HG03520 (cell line): ENCODE measurements at regions not wholly inside any gene's neighbourhood (a gene's known extent, or its start where the extent isn't known, plus 50 kb on each side); places are given as distances from the start of the nearest gene placed in this dataset.
"Not testable (repeated sequence)": the region's sequence is repeated elsewhere in the genome, so short reads cannot be mapped to it uniquely, and the experiment has no call there.

Source experiments
- ATAC-seq: cut with Tn5 transposase; IDR thresholded peaks from one replicate; pipeline ENCODE4 v1.9.1; 2021; ENCODE audit warnings: mild to moderate bottlenecking, moderate library complexity; ENCODE audit not compliant: unreplicated experiment

DNA sequence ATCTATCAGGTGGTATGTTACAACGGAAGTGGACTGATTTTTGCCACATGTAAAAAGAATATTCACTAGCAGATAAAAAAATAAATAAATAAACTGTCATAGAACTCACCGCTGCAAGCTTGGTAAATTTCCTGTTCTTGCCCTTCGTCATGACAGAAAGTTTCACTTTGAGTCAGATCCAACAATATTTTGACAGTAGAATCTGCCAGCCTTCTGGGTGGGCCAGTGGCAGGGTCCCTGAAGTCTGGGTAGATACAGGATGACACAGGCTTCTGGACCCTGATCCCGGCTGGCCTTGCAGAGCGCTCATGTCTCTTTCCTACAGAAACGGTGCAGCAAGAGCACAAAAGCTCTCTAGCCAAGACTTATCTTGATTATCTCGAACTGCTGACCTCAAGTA, 97.8 kb upstream of the PMAIP1 start:
- no peak for ATAC-seq

GRCh38 chr18:59801576-59801975, 98.2 kb upstream of the PMAIP1 start:
- ATAC-seq, result no peak

- ATAC-seq, result no peak
These were observed 98.9 kb upstream of the PMAIP1 start for GRCh38 chr18:59800897-59801296.

- no peak for ATAC-seq
These were observed 100.3 kb upstream of the PMAIP1 start for GRCh38 chr18:59799383-59800015.

DNA sequence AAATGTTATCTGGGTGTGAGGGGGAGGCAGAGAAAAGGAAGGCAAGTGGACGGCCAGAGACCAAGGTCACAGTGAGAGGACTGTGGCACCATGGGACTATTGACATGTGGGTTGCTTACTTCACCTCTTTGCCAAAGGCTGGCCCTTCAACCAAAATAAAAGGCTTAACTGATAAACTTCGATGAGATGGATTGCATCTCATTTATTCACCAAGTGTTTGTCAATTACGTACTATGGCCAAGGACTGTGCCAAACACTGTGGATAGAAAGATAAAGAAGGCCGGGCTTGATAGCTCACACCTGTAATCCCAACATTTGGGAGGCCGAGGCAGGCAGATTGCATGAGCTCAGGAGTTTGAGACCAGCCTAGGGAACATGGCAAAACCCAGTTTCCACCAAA, 98.7 kb upstream of the CCBE1 start:
- no peak for ATAC-seq

- no peak for ATAC-seq
These were observed 95.1 kb upstream of the CCBE1 start for GRCh38 chr18:59792353-59792752.

DNA sequence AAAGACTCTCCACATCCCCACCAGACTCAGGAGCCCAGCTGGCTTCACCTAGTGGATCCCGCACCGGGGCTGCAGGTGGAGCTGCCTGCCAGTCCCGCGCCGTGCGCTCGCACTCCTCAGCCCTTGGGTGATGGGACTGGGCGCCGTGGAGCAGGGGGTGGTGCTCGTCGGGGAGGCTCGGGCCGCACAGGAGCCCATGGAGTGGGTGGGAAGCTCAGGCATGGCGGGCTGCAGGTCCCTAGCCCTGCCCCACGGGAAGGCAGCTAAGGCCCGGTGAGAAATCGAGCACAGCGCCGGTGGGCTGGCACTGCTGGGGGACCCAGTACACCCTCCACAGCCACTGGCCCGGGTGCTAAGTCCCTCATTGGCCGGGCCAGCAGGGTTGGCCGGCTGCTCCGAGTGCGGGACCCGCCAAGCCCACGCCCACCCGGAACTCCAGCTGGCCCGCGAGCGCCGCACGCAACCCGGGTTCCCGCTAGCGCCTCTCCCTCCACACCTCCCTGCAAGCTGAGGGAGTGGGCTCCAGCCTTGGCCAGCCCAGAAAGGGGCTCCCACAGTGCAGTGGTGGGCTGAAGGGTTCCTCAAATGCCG, 93.2 kb upstream of the CCBE1 start:
- ATAC-seq, result not testable (repeated sequence)

- no peak for ATAC-seq
These were observed 91.5 kb upstream of the CCBE1 start for GRCh38 chr18:59788791-59789106.

DNA sequence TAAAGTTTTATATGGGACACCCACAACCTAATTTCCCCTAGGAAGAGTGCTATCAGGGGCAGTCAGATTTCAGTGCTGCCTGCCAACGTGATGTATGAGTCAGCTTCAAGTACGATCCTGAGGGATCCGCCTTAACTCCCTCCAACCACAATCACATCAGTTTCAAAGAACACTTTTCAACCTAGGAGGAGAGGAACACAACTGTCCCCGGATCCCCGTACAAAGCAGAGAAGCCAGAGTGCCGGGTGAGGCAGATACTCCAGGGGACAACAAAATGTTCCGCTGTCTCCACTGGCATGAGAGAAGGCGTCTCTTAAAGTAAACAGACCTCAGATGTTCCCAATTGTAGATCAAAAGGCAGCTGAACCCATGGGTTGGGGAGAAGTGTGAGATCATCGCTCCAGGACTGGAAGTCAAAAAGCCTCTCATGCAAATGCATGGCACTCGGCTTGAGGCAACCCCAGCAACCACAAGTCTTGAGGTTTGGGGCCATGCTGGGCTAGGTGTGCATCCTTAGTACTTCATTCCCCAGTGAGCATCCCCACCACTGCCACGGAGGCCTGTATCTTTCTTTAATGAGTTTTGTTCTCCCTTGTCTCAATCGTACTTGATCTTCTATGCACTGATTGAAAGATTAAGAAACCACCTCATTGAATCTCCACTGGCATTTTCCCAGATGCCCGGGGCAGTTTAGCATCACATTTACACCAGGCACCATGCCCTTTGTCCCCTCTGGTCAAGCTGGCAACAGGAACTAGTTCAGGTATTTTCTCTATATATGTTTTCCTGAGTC, 91.0 kb upstream of the CCBE1 start:
- ATAC-seq, result no peak

DNA sequence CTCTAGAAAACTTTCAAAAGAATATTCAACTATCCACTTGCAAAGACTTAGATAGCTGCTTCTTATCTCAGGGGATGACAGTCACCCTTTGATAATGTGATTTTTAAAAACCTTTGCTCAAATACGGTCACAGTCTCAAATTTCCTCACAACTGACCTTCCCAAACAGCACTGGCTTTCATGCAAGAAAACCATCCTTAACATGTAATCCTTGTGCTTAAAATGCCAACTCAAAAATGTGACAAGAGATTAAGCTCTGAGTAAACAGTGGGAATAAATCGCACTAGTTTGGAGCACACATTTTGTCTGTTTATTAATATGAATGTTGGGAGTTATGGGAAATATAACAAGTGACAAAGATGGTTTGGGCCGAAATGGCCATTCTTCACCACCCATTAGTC, 87.5 kb upstream of the CCBE1 start:
- no peak for ATAC-seq

- peak; percentile 85 for ATAC-seq
These were observed 85.9 kb upstream of the CCBE1 start for GRCh38 chr18:59783138-59783537.

GRCh38 chr18:59779979-59780378, 82.8 kb upstream of the CCBE1 start:
- no peak for ATAC-seq

DNA sequence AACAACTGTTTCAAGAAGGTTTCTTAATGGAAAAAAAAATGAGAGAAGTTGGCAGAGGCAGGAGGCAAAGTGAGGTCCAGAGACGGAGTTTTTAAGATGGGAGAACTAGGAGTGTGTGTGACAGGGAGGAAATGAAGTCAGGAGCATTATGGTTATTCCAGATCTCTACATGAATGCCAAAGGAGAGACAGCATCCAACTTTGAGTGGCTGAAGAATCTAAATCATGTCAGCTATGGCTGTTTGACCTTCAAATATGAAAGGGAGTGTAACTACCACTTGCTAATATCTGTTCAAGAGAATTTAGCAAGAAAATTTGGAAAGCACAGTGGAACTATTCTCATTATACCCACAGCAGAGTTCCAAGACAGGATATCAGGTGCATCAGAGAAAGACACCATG, 81.2 kb upstream of the CCBE1 start:
- no peak for ATAC-seq

- no peak for ATAC-seq
These were observed 80.4 kb upstream of the CCBE1 start for GRCh38 chr18:59777636-59778035.

- no peak for ATAC-seq
These were observed 72.1 kb upstream of the CCBE1 start for GRCh38 chr18:59769129-59769865.

DNA sequence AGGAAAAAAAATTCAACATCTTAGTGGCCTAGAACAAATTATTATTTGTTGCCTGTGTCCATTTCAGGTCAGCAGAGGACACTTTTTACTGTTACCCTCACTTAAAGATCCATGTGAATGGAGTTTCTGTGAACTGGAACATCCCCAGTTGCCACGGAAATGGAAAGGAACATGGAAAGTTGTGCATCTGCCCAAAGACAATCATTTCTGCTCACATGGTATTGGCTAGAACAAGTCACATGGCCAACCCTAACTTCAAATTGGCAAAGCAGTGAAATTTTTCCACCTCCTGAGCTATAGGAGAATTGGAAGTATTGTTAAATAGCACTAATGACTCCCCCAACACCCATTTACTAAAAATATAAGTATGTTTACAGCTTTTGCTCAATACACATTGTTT, 71.2 kb upstream of the CCBE1 start:
- no peak for ATAC-seq

GRCh38 chr18:59767732-59768131, 70.5 kb upstream of the CCBE1 start:
- ATAC-seq, result no peak

DNA sequence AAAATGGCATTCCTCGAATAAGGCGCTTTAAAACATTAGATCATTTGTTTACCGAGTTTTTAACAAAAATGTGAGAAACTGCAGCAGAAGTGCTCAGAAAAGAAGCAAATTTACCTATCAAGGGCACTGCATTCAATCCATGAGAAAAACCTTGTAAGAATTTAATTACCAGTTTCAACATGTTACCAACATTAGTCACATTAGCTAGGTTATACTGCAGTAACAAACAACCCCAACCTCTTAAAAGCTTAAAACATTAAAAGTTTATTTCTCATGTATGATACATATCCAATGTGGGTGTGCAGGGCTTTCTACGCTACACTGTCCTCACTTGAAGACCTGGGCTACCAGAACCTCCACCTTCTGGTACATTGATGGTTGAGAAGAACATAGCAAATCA, 68.1 kb upstream of the CCBE1 start:
- ATAC-seq, result no peak

DNA sequence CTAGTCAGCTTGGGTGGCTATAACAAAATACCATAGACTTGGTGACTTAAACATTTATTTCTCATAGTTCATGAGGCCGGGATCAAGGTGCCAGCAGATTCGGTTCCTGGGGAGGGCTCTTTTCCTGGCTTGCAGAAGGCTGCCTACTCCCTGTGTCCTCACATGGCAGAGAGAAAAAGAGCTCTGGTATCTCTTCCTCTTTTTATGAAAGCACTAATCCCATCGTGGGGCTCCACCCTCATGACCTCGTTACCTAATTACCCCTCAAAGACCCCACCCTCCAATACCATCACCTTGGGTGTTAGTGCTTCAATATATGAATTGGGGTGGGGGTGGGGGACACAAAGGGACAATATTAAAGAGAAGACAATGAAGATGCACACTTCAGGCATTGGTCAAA, 67.1 kb upstream of the CCBE1 start:
- ATAC-seq, result no peak

DNA sequence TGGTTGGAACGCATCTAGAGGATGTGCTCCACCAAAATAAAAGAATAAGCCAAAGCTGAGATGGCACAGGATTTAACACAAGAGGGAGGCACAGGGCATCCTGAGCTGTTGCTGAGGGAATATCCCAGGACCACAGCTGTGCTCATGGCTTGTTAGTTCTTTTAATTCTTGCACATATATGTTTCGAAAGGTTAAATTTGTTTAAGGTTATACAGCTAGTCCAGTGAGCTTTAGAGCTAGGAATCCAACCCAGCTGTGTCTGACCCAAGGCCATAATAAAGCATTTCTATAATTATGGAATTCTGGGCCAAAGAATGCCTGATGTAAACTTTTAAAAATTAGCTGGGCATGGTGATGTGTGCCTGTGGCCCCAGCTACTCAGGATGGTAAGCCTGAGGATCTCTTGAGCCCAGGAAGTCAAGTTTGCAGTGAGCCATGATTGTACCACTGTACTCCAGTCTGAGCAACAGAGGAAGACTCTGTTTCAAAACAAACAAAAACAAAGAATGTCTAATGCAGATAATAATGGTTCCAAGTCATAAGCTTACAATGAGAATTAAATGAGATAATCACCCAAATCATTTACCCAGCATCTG, 66.4 kb upstream of the CCBE1 start:
- no peak for ATAC-seq
